SHP77 (cell line): ENCODE measurements at regions not wholly inside any gene's neighbourhood (a gene's known extent, or its start where the extent isn't known, plus 50 kb on each side); places are given as distances from the start of the nearest gene placed in this dataset.
"Not testable (repeated sequence)": the region's sequence is repeated elsewhere in the genome, so short reads cannot be mapped to it uniquely, and the experiment has no call there.

Experiments used
- DNase-seq, 2 experiments: peaks; one replicate each; lab custom pipeline; 2025; lab: John Stamatoyannopoulos, UW

- DNase-seq: no peak
Measured at GRCh38 chr12:46491548-46491947, 119.0 kb upstream of the SLC38A2 start.

- no peak for DNase-seq
Measured at GRCh38 chr12:46490635-46491034, 118.1 kb upstream of the SLC38A2 start.

GRCh38 chr12:46489951-46490388, 117.4 kb upstream of the SLC38A2 start:
- no peak for DNase-seq

- no peak for DNase-seq
Measured at GRCh38 chr12:46487567-46488131, 115.1 kb upstream of the SLC38A2 start.

GRCh38 chr12:46486588-46486987, 114.0 kb upstream of the SLC38A2 start:
- DNase-seq: no peak

- no peak for DNase-seq
Measured at GRCh38 chr12:46485853-46486252, 113.3 kb upstream of the SLC38A2 start.

GRCh38 chr12:46484396-46485061, 112.0 kb upstream of the SLC38A2 start:
- no peak for DNase-seq

- DNase-seq: no peak
Measured at GRCh38 chr12:46483572-46484395, 111.2 kb upstream of the SLC38A2 start.

- no peak for DNase-seq
Measured at GRCh38 chr12:46480724-46481123, 108.2 kb upstream of the SLC38A2 start.

GRCh38 chr12:46480316-46480715, 107.7 kb upstream of the SLC38A2 start:
- no peak for DNase-seq

GRCh38 chr12:46478123-46478522, 105.5 kb upstream of the SLC38A2 start:
- no peak for DNase-seq

GRCh38 chr12:46477541-46477940, 105.0 kb upstream of the SLC38A2 start:
- no peak for DNase-seq

GRCh38 chr12:46475972-46476645, 103.5 kb upstream of the SLC38A2 start:
- DNase-seq: no peak

- DNase-seq: not testable (repeated sequence)
Measured at GRCh38 chr12:46474385-46474784, 101.8 kb upstream of the SLC38A2 start.

- DNase-seq: peak in 1 of 2 experiments; percentile 21
Measured at GRCh38 chr12:46473634-46474329, 101.2 kb upstream of the SLC38A2 start.

GRCh38 chr12:46472893-46473633, 100.5 kb upstream of the SLC38A2 start:
- no peak for DNase-seq

- no peak for DNase-seq
Measured at GRCh38 chr12:46472144-46472705, 99.7 kb upstream of the SLC38A2 start.

- no peak for DNase-seq
Measured at GRCh38 chr12:46471404-46471803, 98.8 kb upstream of the SLC38A2 start.

GRCh38 chr12:46470975-46471374, 98.4 kb upstream of the SLC38A2 start:
- DNase-seq: no peak

- no peak for DNase-seq
Measured at GRCh38 chr12:46470036-46470627, 97.6 kb upstream of the SLC38A2 start.
